ENCODE measurements at regions not wholly inside any gene's neighbourhood (a gene's known extent, or its start where the extent isn't known, plus 50 kb on each side); places are given as distances from the start of the nearest gene placed in this dataset.

- DNase-seq = no peak
These were observed 2223.1 kb upstream of the C9orf72 start for GRCh38 chr9:29796291-29796952.

GRCh38 chr9:29798599-29798998 is 2225.3 kb upstream of the C9orf72 start:
- DNase-seq = no peak

GRCh38 chr9:29799227-29799626 is 2225.9 kb upstream of the C9orf72 start:
- no peak for DNase-seq

GRCh38 chr9:29800821-29801220 is 2227.5 kb upstream of the C9orf72 start:
- DNase-seq = no peak

GRCh38 chr9:29802454-29802853 is 2229.2 kb upstream of the C9orf72 start:
- DNase-seq = no peak

GRCh38 chr9:29806937-29807618 is 2233.8 kb upstream of the C9orf72 start:
- DNase-seq = no peak

DNA sequence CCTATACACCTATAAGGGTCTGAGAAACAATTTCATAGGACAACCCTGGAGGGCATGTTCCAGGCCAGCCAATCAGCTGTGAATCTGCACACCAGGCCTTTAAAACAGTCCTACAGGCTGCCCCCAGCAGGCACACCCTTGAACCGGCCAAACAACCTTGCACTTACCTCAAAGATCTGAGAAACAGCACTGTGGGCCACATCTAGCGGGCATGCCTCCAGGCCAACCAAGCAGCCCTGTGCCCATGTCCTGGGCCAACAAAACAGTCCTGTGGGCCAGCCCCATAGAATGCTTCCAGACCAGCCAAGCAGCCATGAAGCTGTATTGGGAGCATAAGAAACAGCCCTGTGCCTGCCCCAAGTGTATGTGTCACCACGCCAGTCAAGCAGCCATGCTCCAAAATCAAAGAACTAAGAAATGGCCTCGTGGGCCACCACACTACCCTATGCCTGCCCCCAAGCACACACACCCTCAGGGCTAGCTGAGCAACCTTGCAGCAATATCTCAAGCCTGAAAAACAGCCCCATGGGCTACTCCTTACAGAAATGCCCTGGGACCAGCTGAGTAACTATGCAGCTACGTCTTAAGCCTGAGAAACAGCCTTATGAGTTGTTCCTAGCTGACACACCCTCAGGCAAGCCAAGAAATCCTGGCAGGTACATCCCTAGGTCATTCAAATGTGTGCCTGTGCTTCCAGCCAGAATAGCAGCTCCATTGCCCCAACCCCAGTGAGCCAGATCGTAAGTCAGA is 2243.8 kb upstream of the C9orf72 start:
- no peak for DNase-seq

GRCh38 chr9:29822458-29822857 is 2249.2 kb upstream of the C9orf72 start:
- no peak for DNase-seq

DNA sequence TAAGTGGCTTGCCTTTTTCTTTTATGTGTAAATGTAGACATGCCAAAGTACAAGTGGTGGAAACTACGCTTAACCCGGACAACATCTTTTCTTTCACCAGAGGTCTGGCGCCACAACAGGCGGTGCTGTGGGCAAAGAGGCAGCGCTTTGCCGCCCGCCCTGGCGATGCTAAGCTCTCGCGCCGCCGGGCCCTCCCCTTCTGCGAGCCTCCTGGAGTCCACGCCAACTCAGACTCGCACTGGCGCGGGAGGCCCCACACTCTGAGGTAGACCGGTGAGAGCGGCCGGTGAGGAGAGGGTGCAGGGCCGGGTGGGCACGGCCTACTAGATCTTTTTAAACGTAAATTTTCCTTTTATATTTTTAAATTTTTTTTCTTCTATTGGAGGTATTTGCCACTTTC is 2253.1 kb upstream of the C9orf72 start:
- DNase-seq = no peak

DNA sequence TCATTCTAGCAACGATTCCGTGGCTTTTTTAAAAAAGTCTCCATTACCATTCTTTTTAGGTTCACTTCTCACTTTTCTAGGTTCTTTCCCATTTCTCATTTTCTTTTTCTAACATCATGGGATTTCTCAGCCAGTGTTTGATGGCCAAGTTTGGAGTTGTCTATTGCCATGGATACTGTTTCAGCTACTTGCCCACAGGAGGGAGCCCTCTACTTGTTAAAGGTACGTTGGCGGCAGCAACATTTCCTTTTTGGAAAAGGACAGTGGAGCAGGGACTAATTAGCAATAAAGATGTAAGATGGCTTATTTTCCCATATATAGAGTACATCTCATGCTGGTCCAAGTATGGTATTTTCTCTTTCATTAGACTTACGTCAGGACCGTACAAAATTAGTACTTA is 2257.5 kb upstream of the C9orf72 start:
- no peak for DNase-seq

GRCh38 chr9:29838491-29839020 is 2265.3 kb upstream of the C9orf72 start:
- no peak for DNase-seq

GRCh38 chr9:29844251-29844650 is 2271.0 kb upstream of the C9orf72 start:
- no peak for DNase-seq

- no peak for DNase-seq
These were observed 2277.4 kb upstream of the C9orf72 start for GRCh38 chr9:29850664-29851063.

- no peak for DNase-seq
These were observed 2288.5 kb upstream of the C9orf72 start for GRCh38 chr9:29861803-29862202.

GRCh38 chr9:29865764-29866313 is 2292.6 kb upstream of the C9orf72 start:
- DNase-seq = no peak

DNA sequence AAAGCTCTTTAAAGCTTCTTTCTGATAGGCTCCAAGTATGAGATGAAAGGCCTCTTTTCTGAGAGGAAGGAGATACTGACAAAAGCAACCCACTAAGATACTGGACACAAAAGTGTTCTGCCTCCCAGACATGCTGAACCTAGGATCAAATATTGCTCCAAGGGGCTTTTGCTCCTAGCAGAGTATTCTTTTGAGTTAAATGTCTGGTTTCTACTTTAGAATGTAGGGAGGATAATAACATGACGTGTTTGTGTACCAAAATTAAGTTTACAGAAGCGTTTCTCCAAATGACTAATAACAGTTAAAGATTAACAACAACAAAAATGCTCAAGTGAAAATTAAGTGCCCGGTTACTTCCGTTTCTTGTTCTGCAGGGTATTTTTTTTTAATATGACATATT is 2293.3 kb upstream of the C9orf72 start:
- no peak for DNase-seq

DNA sequence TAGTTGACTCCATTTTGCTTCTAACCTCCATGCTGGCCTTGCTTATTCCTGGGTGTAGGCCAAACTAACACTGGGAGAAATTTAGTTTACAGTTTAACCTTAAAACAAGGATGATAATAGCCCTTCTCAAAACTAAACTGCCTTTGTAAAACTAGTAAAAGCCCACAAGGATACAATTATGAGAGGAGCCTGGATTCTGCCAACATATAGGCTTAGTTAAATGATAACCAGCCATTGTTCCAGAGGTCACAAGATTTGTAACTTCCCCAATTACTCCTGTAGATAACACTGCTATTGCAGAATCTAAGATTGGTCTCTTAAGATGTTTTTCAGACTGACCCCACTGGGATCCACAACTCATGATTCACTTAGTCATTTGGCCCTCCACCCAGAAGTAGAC is 2300.3 kb upstream of the C9orf72 start:
- no peak for DNase-seq

- DNase-seq = no peak
These were observed 2302.3 kb upstream of the C9orf72 start for GRCh38 chr9:29875547-29875946.

- DNase-seq = no peak
These were observed 2309.5 kb upstream of the C9orf72 start for GRCh38 chr9:29882767-29883166.

DNA sequence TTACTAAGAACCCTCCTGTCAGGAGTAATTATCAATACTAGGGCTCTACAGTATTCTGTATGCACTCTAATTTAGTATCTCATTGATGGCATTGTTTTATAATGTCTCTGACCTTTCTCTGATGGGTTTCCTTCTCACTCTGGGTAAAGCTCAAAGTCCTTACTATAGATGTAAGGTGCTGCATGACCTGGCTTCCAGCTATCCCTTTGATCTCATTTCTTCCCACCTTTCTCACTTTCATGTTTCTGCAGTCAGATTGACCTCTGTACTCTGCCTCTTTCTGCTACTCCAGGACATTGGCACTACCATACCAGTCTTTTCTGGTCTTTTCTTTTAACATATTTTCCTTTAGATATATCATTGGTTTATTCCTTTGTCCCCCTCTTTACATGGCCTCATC is 2332.8 kb upstream of the C9orf72 start:
- no peak for DNase-seq

GRCh38 chr9:29928072-29928471 is 2354.8 kb upstream of the C9orf72 start:
- DNase-seq = no peak

GRCh38 chr9:29939559-29939958 is 2366.3 kb upstream of the C9orf72 start:
- no peak for DNase-seq

- DNase-seq = no peak
These were observed 2371.7 kb upstream of the C9orf72 start for GRCh38 chr9:29945012-29945411.

GRCh38 chr9:29958469-29958868 is 2385.2 kb upstream of the C9orf72 start:
- DNase-seq = no peak
